ENCODE measurements at regions not wholly inside any gene's neighbourhood (a gene's known extent, or its start where the extent isn't known, plus 50 kb on each side); places are given as distances from the start of the nearest gene placed in this dataset.

- no peak overlapping the region for H3K9ac ChIP-seq (ENCODE audit: control insufficient read depth, extremely low read depth, insufficient read depth, low read length)
- H3K36me3 ChIP-seq (ENCODE audit: control insufficient read depth in 2 of 2, extremely low read depth in 1 of 2, insufficient read depth in 2 of 2, low read length in 2 of 2) = no peaks in the 10 kb centered on the region
- no peaks in the 10 kb centered on the region for H3K27me3 ChIP-seq (ENCODE audit: control insufficient read depth, extremely low read depth, insufficient read depth, low read length)
- FAIRE-seq = no peak
- no peak overlapping the region for H3K4me3 ChIP-seq (ENCODE audit: control insufficient read depth in 2 of 3, extremely low read depth in 1 of 3, insufficient read depth in 2 of 3, low read depth in 1 of 3, low read length in 3 of 3)
- H3K4me1 ChIP-seq (ENCODE audit: control insufficient read depth, extremely low read depth, insufficient read depth, low read length) = no peaks in the 10 kb centered on the region
- H2AFZ ChIP-seq (ENCODE audit: control insufficient read depth, low read length) = no peak overlapping the region
- no peaks in the 10 kb centered on the region for H3K9me1 ChIP-seq (ENCODE audit: control insufficient read depth, extremely low read depth, insufficient read depth, low read length)
- no peaks in the 10 kb centered on the region for H3K79me2 ChIP-seq (ENCODE audit: control insufficient read depth, insufficient read depth, low read length)
- TF ChIP-seq EZH2 (IDR thresholded peaks at IDR 0.05; ENCODE audit: low read length) = no peak
- TF ChIP-seq CTCF (optimal IDR thresholded peaks at IDR 0.05 in 1 of 3, IDR thresholded peaks at IDR 0.05 in 1 of 3, conservative IDR thresholded peaks at IDR 0.05 in 1 of 3; ENCODE audit: extremely low read depth in 1 of 3, insufficient read depth in 2 of 3, low read length in 3 of 3) = no peak
- no peak overlapping the region for H3K4me2 ChIP-seq (ENCODE audit: control insufficient read depth, extremely low read depth, insufficient read depth, low read depth, low read length)
- no peak overlapping the region for H3K27ac ChIP-seq (ENCODE audit: control insufficient read depth, insufficient read depth, low read length)
- no peak for DNase-seq (ENCODE audit: low read depth, low spot score)
- dilution Hi-C loops (cut with MboI; ENCODE audit: extremely low pct_ligation_motif_present, low sequenced_read_pairs) = no loop called here
- H4K20me1 ChIP-seq (ENCODE audit: control insufficient read depth, extremely low read depth, insufficient read depth, low read length) = no peaks in the 10 kb centered on the region
- no peaks in the 10 kb centered on the region for H3K9me3 ChIP-seq (ENCODE audit: control insufficient read depth, low read depth, low read length)
Measured at GRCh38 chr9:13990331-13990730, 323.6 kb downstream of the NFIB start.

DNA sequence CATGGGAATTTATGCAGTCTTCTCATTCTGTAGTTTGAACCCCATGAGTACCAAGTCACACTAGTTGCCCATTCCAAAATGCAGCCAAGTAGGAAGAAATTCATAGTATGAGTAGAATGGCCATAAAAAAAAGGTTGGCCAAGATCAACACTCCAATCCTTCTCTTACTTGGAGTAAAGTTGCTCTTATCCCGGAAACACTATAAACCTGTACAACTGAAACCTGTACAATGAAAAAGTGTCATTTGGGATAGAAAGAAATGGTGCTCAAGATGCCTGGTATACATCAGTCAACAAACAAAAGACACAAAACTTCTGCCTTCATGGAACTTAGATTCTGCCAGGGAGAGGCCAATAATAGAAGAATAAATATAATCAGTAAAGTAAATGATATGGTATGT is 325.0 kb downstream of the NFIB start:
- Histone ChIP-seq H3K9me3 (ENCODE audit: control insufficient read depth, low read depth, low read length) (no peaks in the 10 kb centered on the region), H4K20me1 (ENCODE audit: control insufficient read depth, extremely low read depth, insufficient read depth, low read length) (no peaks in the 10 kb centered on the region), H3K36me3 (ENCODE audit: control insufficient read depth in 2 of 2, extremely low read depth in 1 of 2, insufficient read depth in 2 of 2, low read length in 2 of 2) (no peaks in the 10 kb centered on the region), H3K27me3 (ENCODE audit: control insufficient read depth, extremely low read depth, insufficient read depth, low read length) (no peaks in the 10 kb centered on the region), H3K79me2 (ENCODE audit: control insufficient read depth, insufficient read depth, low read length) (no peaks in the 10 kb centered on the region), H3K4me3 (ENCODE audit: control insufficient read depth in 2 of 3, extremely low read depth in 1 of 3, insufficient read depth in 2 of 3, low read depth in 1 of 3, low read length in 3 of 3) (no peak overlapping the region), H3K4me1 (ENCODE audit: control insufficient read depth, extremely low read depth, insufficient read depth, low read length) (no peaks in the 10 kb centered on the region), H3K9ac (ENCODE audit: control insufficient read depth, extremely low read depth, insufficient read depth, low read length) (no peak overlapping the region), H3K27ac (ENCODE audit: control insufficient read depth, insufficient read depth, low read length) (no peak overlapping the region), H3K9me1 (ENCODE audit: control insufficient read depth, extremely low read depth, insufficient read depth, low read length) (no peaks in the 10 kb centered on the region), H2AFZ (ENCODE audit: control insufficient read depth, low read length) (no peak overlapping the region), H3K4me2 (ENCODE audit: control insufficient read depth, extremely low read depth, insufficient read depth, low read depth, low read length) (no peak overlapping the region)
- DNase-seq (ENCODE audit: low read depth, low spot score) = no peak
- no peak for FAIRE-seq
- TF ChIP-seq CTCF (optimal IDR thresholded peaks at IDR 0.05 in 1 of 3, IDR thresholded peaks at IDR 0.05 in 1 of 3, conservative IDR thresholded peaks at IDR 0.05 in 1 of 3; ENCODE audit: extremely low read depth in 1 of 3, insufficient read depth in 2 of 3, low read length in 3 of 3) = no peak
- TF ChIP-seq EZH2 (IDR thresholded peaks at IDR 0.05; ENCODE audit: low read length) = no peak
- dilution Hi-C loops (cut with MboI; ENCODE audit: extremely low pct_ligation_motif_present, low sequenced_read_pairs) = no loop called here

All from keratinocyte (primary cell).